ENCODE measurements at regions not wholly inside any gene's neighbourhood (a gene's known extent, or its start where the extent isn't known, plus 50 kb on each side); places are given as distances from the start of the nearest gene placed in this dataset.

GRCh38 chr17:53490447-53490968 is 332.2 kb upstream of the KIF2B start:
- TF ChIP-seq CTCF (IDR thresholded peaks at IDR 0.05) (no peak), POLR2AphosphoS5 (IDR thresholded peaks at IDR 0.05) (no peak), POLR2A (IDR thresholded peaks at IDR 0.05) (no peak), EP300 (IDR thresholded peaks at IDR 0.05) (no peak)

Data from stomach (tissue), 4 donors.